OCI-LY1 (cell line): ENCODE measurements at regions not wholly inside any gene's neighbourhood (a gene's known extent, or its start where the extent isn't known, plus 50 kb on each side); places are given as distances from the start of the nearest gene placed in this dataset.

Experiments used
- CTCF ChIP-seq: fragments of 200-600 bp; sonication (generic), shearing (Covaris generic); IDR thresholded peaks from 2 replicates; pipeline ENCODE4 v1.5.1; 2017; ENCODE audit warnings: mild to moderate bottlenecking, antibody characterized with exemption, low read length, moderate library complexity, mixed read lengths
- EZH2 ChIP-seq: fragments of 200-600 bp; sonication (generic), shearing (Covaris generic); IDR thresholded peaks from 2 replicates; pipeline ENCODE4 v1.8.0; 2017; ENCODE audit warnings: borderline replicate concordance, mixed run types, mild to moderate bottlenecking, antibody characterized with exemption, low read length, moderate library complexity, mixed read lengths

- no peak for TF ChIP-seq CTCF
- no peak for TF ChIP-seq EZH2
Observed at GRCh38 chr2:51222106-51222505, 190.2 kb upstream of the NRXN1 start.
